HL-60 (cell line): ENCODE measurements at regions not wholly inside any gene's neighbourhood (a gene's known extent, or its start where the extent isn't known, plus 50 kb on each side); places are given as distances from the start of the nearest gene placed in this dataset.

Experiments used
- DNase-seq, 2 experiments: peaks; one replicate each; pipeline ENCODE4 v3.0.0-alpha.2; 2010 to 2020; ENCODE audit warnings: low read depth in 1 of 2, low spot score in 1 of 2
- H3K27ac ChIP-seq: fragments of 250-450 bp; sonication (Bioruptor Pico); replicated peaks from 2 replicates; pipeline ENCODE4 v1.5.1; 2020; ENCODE audit warnings: mild to moderate bottlenecking, moderate library complexity
- H3K27me3 ChIP-seq: fragments of 250-450 bp; sonication (Bioruptor Pico); 2 replicates; pipeline ENCODE4 v1.5.1; 2021; ENCODE audit warnings: mild to moderate bottlenecking, moderate library complexity; ENCODE audit not compliant: insufficient read depth, poor library complexity, severe bottlenecking
- H3K4me3 ChIP-seq: replicated peaks from 2 replicates; pipeline ENCODE4 v1.5.1; 2011; ENCODE audit warnings: mild to moderate bottlenecking, control low read depth, low read length; ENCODE audit not compliant: insufficient read depth
- CTCF ChIP-seq: IDR thresholded peaks from one replicate; pipeline ENCODE4 v1.5.1; 2011; ENCODE audit warnings: low read length, control low read depth, inconsistent platforms; ENCODE audit not compliant: insufficient read depth
- GABPA ChIP-seq: IDR thresholded peaks from 2 replicates; pipeline ENCODE4 v1.6.1; 2012; ENCODE audit warnings: low read depth
- POLR2AphosphoS5 ChIP-seq: IDR thresholded peaks from 2 replicates; pipeline ENCODE4 v1.6.1; 2012; ENCODE audit warnings: low read depth
- REST ChIP-seq: IDR thresholded peaks from 2 replicates; pipeline ENCODE4 v1.6.1; 2012; ENCODE audit warnings: low read depth; ENCODE audit not compliant: insufficient replicate concordance
- SPI1 ChIP-seq: IDR thresholded peaks from 2 replicates; pipeline ENCODE4 v1.6.1; 2012; ENCODE audit warnings: low read depth, mild to moderate bottlenecking, borderline replicate concordance

- no peak for DNase-seq
- Histone ChIP-seq H3K27ac (no peak overlapping the region), H3K27me3 (no peaks in the 10 kb centered on the region), H3K4me3 (no peak overlapping the region)
- TF ChIP-seq REST (no peak), CTCF (no peak), GABPA (no peak), POLR2AphosphoS5 (no peak), SPI1 (no peak)
Observed at GRCh38 chr4:75371915-75372314, 142.3 kb downstream of the RCHY1 start.

GRCh38 chr4:75370576-75370975 lies 143.6 kb downstream of the RCHY1 start:
- TF ChIP-seq CTCF (no peak), SPI1 (no peak), REST (no peak), POLR2AphosphoS5 (no peak), GABPA (no peak)
- H3K27me3 ChIP-seq: no peaks in the 10 kb centered on the region
- DNase-seq: no peak
- H3K4me3 ChIP-seq: no peak overlapping the region
- no peak overlapping the region for H3K27ac ChIP-seq

- H3K27ac ChIP-seq: no peak overlapping the region
- TF ChIP-seq CTCF: no peak
- TF ChIP-seq REST: no peak
- TF ChIP-seq SPI1: no peak
- TF ChIP-seq POLR2AphosphoS5: no peak
- TF ChIP-seq GABPA: no peak
- H3K4me3 ChIP-seq: no peak overlapping the region
- no peak for DNase-seq
- H3K27me3 ChIP-seq: no peaks in the 10 kb centered on the region
Observed at GRCh38 chr4:75345423-75345822, 168.8 kb downstream of the RCHY1 start.
